Astrocyte of the spinal cord (primary cell): ENCODE measurements at regions not wholly inside any gene's neighbourhood (a gene's known extent, or its start where the extent isn't known, plus 50 kb on each side); places are given as distances from the start of the nearest gene placed in this dataset.

ENCODE experiments used
- DNase-seq: peaks from one replicate; pipeline ENCODE4 v3.0.0; 2011; ENCODE audit warnings: low read depth, low spot score
- H3K4me3 ChIP-seq: 2 replicates; pipeline ENCODE4 v1.5.1; 2011; ENCODE audit warnings: low read depth, mild to moderate bottlenecking, low read length, moderate library complexity
- CTCF ChIP-seq: IDR thresholded peaks from 2 replicates; pipeline ENCODE4 v1.5.1; 2012; ENCODE audit warnings: low read depth, mild to moderate bottlenecking, low read length, inconsistent platforms
- in situ Hi-C: cut with HindIII; loops from 2 replicates; pipeline ENCODE4 v1.10.0; 2017; ENCODE audit warnings: low sequenced_read_pairs

GRCh38 chr6:42512579-42512978 lies 51.2 kb upstream of the UBR2 start:
- in situ Hi-C loops: no loop called here
- no peak overlapping the region for H3K4me3 ChIP-seq
- no peak for DNase-seq
- TF ChIP-seq CTCF: no peak

- in situ Hi-C loops: no loop called here
- H3K4me3 ChIP-seq: no peak overlapping the region
- peak; percentile 55 for DNase-seq
- no peak for TF ChIP-seq CTCF
Measured at GRCh38 chr6:42511803-42512422, 51.9 kb upstream of the UBR2 start.

GRCh38 chr6:42510795-42511194 lies 53.0 kb upstream of the UBR2 start:
- H3K4me3 ChIP-seq: no peak overlapping the region
- no peak for DNase-seq
- in situ Hi-C loops: no loop called here
- TF ChIP-seq CTCF: no peak

GRCh38 chr6:42509765-42510164 lies 54.1 kb upstream of the UBR2 start:
- no peak for TF ChIP-seq CTCF
- in situ Hi-C loops: no loop called here
- H3K4me3 ChIP-seq: no peak overlapping the region
- DNase-seq: no peak

GRCh38 chr6:42509256-42509655 lies 54.6 kb upstream of the UBR2 start:
- in situ Hi-C loops: no loop called here
- TF ChIP-seq CTCF: no peak
- H3K4me3 ChIP-seq: no peak overlapping the region
- no peak for DNase-seq

- no peak for DNase-seq
- no peak overlapping the region for H3K4me3 ChIP-seq
- in situ Hi-C loops: no loop called here
- TF ChIP-seq CTCF: no peak
Measured at GRCh38 chr6:42507901-42508300, 55.9 kb upstream of the UBR2 start.

- in situ Hi-C loops: no loop called here
- DNase-seq: no peak
- H3K4me3 ChIP-seq: no peak overlapping the region
- no peak for TF ChIP-seq CTCF
Measured at GRCh38 chr6:42507195-42507594, 55.5 kb upstream of the TRERF1 start.
